ENCODE measurements at regions not wholly inside any gene's neighbourhood (a gene's known extent, or its start where the extent isn't known, plus 50 kb on each side); places are given as distances from the start of the nearest gene placed in this dataset.

DNA sequence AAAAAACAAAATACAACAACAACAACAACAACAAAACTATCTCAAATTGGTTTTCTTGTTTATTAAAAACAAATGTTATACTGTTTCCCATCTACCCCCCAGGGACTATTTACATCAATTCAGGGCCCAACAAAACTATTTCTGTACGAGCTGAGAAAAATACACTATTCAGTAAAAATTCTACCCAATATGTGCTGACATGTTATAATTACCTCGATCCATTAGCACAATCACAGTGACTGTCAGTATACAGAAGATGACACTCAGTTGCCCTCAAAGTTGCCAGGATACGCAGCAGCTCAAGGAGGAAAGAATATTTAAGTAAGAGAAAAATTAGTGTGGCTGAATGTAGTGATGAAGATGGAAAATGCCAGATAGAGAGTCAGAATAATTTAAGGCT, 150.1 kb downstream of the COX18 start:
- TF ChIP-seq, protein P1, sequence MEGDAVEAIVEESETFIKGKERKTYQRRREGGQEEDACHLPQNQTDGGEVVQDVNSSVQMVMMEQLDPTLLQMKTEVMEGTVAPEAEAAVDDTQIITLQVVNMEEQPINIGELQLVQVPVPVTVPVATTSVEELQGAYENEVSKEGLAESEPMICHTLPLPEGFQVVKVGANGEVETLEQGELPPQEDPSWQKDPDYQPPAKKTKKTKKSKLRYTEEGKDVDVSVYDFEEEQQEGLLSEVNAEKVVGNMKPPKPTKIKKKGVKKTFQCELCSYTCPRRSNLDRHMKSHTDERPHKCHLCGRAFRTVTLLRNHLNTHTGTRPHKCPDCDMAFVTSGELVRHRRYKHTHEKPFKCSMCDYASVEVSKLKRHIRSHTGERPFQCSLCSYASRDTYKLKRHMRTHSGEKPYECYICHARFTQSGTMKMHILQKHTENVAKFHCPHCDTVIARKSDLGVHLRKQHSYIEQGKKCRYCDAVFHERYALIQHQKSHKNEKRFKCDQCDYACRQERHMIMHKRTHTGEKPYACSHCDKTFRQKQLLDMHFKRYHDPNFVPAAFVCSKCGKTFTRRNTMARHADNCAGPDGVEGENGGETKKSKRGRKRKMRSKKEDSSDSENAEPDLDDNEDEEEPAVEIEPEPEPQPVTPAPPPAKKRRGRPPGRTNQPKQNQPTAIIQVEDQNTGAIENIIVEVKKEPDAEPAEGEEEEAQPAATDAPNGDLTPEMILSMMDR (IDR thresholded peaks at IDR 0.05): no peak
- no peak for TF ChIP-seq POLR2A (IDR thresholded peaks at IDR 0.05)

All from esophagus squamous epithelium (tissue), 4 donors.